HEK293T (cell line): ENCODE measurements at regions not wholly inside any gene's neighbourhood (a gene's known extent, or its start where the extent isn't known, plus 50 kb on each side); places are given as distances from the start of the nearest gene placed in this dataset.

Experiments
- CTCF ChIA-PET: fragments of 350-600 bp; formaldehyde crosslinking; extraction: SDS; loops from one replicate; lab custom pipeline; 2021; ENCODE audit warnings: antibody characterized with exemption, inconsistent platforms; lab: Yijun Ruan, JAX
- POLR2A ChIA-PET: fragments of 350-600 bp; formaldehyde crosslinking; extraction: SDS; loops from one replicate; lab custom pipeline; 2020; ENCODE audit warnings: antibody characterized with exemption, inconsistent platforms; lab: Yijun Ruan, JAX
- DNase-seq: peaks from one replicate; pipeline ENCODE4 v3.0.0; 2012; ENCODE audit warnings: mixed read lengths; ENCODE audit errors: extremely low spot score
- ARNT ChIP-seq: fragments of 450-650 bp; IDR thresholded peaks from 2 replicates; pipeline ENCODE4 v1.6.1; 2017; ENCODE audit warnings: mild to moderate bottlenecking
- BHLHE40 ChIP-seq: fragments of 450-650 bp; IDR thresholded peaks from 2 replicates; pipeline ENCODE4 v1.6.1; 2016; ENCODE audit warnings: mild to moderate bottlenecking, moderate library complexity, borderline replicate concordance
- CTBP1 ChIP-seq: fragments of 450-650 bp; IDR thresholded peaks from 2 replicates; pipeline ENCODE4 v1.6.1; 2016; ENCODE audit warnings: borderline replicate concordance
- ELF4 ChIP-seq: fragments of 450-650 bp; IDR thresholded peaks from 2 replicates; pipeline ENCODE4 v1.6.1; 2017; ENCODE audit warnings: antibody characterized with exemption
- FOXA1 ChIP-seq: fragments of 450-650 bp; IDR thresholded peaks from 2 replicates; pipeline ENCODE4 v1.6.1; 2016; ENCODE audit warnings: mild to moderate bottlenecking
- FOXK2 ChIP-seq: fragments of 450-650 bp; IDR thresholded peaks from 2 replicates; pipeline ENCODE4 v1.6.1; 2016; ENCODE audit warnings: mild to moderate bottlenecking
- FOXM1 ChIP-seq: fragments of 450-650 bp; IDR thresholded peaks from 2 replicates; pipeline ENCODE4 v1.6.1; 2017; ENCODE audit warnings: mild to moderate bottlenecking, borderline replicate concordance
- HDGF ChIP-seq: fragments of 450-650 bp; IDR thresholded peaks from 2 replicates; pipeline ENCODE4 v1.6.1; 2017; ENCODE audit warnings: antibody characterized with exemption, borderline replicate concordance
- L3MBTL2 ChIP-seq: fragments of 450-650 bp; conservative IDR thresholded peaks from 2 replicates; pipeline ENCODE4 v1.6.1; 2016; ENCODE audit warnings: mild to moderate bottlenecking
- LEF1 ChIP-seq: fragments of 450-650 bp; IDR thresholded peaks from 2 replicates; pipeline ENCODE4 v1.6.1; 2017; ENCODE audit warnings: mild to moderate bottlenecking, borderline replicate concordance
- NFRKB ChIP-seq: fragments of 450-650 bp; IDR thresholded peaks from 2 replicates; pipeline ENCODE4 v1.6.1; 2016; ENCODE audit warnings: mild to moderate bottlenecking, moderate library complexity
- PKNOX1 ChIP-seq: fragments of 450-650 bp; IDR thresholded peaks from 2 replicates; pipeline ENCODE4 v1.6.1; 2016
- SP1 ChIP-seq: fragments of 450-650 bp; IDR thresholded peaks from 2 replicates; pipeline ENCODE4 v1.6.1; 2017
- SUZ12 ChIP-seq: fragments of 450-650 bp; IDR thresholded peaks from 2 replicates; pipeline ENCODE4 v1.6.1; 2016; ENCODE audit warnings: mild to moderate bottlenecking
- TARDBP ChIP-seq: fragments of 450-650 bp; IDR thresholded peaks from 2 replicates; pipeline ENCODE4 v1.6.1; 2016
- ZNF384 ChIP-seq: fragments of 450-650 bp; IDR thresholded peaks from 2 replicates; pipeline ENCODE4 v1.6.1; 2016

DNA sequence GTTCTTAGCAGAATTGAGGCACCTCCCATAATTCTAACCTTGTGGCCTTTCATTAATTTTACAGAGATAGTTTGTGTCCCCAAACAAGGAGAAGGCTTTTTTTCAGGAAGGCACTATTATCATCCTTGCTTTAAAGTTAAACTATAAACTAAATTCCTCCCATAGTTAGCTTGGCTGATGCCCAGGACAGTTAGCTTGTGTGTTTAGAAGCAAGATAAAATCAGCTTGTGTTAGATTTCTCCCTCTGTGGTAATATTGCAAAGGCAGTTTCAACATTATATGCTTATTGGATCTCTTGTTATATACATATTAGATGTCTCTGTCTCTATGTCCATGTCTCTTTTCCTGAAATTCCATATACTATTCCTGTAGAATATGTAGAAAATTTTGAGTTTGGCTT, 342.7 kb downstream of the TBC1D4 start:
- CTCF ChIA-PET, result no interaction called here

DNA sequence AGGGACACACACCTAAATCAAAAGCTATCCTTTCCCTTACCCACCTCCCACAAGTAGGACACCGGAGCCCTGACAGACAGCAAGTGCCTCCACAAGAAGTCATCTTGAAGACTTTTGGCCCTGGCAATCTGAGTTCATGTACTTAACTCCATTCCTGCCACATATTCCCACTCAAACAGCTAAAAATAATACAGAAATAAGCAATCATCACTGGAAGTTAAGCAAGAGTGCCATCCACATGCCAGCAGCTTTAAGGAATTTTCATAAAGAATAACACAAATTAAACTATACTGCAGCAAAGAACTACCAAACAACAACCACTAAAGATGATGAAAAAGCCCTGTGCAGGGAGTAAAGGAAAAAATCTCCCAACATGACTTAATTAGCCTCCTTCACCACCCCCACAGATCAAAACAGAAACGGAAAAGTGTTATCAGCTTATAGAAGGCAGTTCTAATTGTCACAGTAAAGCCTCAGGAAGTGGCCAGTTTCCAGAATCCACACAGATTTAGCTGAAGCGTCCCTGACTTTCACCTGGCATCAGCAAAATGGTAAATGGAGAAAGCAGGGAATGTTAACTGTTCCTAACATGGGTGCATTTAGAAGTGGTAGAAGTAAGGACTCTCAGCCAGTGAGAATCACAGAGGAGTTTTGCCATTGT, 343.9 kb downstream of the TBC1D4 start:
- ChIA-PET CTCF (interaction anchor here (1.0 kb wide), 1 partner anchor 10 kb away, joined by 3 read pairs; no protein-coding TSS in a partner anchor), POLR2A (no interaction called here)
- TF ChIP-seq PKNOX1, result no peak
- TF ChIP-seq CTBP1, result no peak
- TF ChIP-seq FOXK2, result no peak
- TF ChIP-seq BHLHE40, result no peak
- no peak for TF ChIP-seq FOXA1
- no peak for TF ChIP-seq FOXM1
- TF ChIP-seq HDGF, result no peak
- TF ChIP-seq LEF1, result no peak
- TF ChIP-seq ZNF384, result no peak
- TF ChIP-seq SUZ12, result no peak
- TF ChIP-seq ARNT, result no peak
- TF ChIP-seq ELF4, result no peak
- TF ChIP-seq TARDBP, result no peak
- no peak for TF ChIP-seq L3MBTL2
- no peak for TF ChIP-seq SP1
- DNase-seq, result no peak

More for the DNA sequence above, 342.7 kb downstream of the TBC1D4 start:
- TF ChIP-seq PKNOX1, result no peak
- TF ChIP-seq FOXK2, result no peak
- TF ChIP-seq LEF1, result no peak
- no peak for TF ChIP-seq FOXM1
- TF ChIP-seq SUZ12, result no peak
- no peak for TF ChIP-seq L3MBTL2
- TF ChIP-seq BHLHE40, result no peak
- TF ChIP-seq TARDBP, result no peak
- no peak for TF ChIP-seq SP1
- TF ChIP-seq CTBP1, result no peak
- no peak for DNase-seq
- POLR2A ChIA-PET, result no interaction called here

DNA sequence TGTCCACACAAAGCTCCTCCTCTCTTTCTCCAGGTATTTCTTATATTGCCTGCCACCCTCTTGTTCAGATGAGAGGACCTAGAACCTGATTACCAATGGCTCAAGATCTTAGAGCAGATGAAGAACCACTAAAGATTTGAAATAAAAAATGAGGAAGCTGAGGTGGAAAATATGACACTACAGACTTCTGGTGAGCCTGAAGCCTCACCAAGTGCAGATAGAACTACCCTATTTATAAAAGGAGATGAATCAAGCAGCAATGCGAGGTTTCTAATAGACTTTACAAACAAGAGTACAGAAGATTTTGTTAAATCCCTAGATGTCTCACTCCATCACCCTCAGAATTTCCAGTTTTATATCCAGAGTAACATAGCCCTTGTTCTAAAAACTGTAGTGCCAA, 345.8 kb downstream of the TBC1D4 start:
- ChIA-PET CTCF (interaction anchor here (0.7 kb wide), 1 partner anchor 112 kb away, joined by 3 read pairs; no protein-coding TSS in a partner anchor), POLR2A (no interaction called here)
- TF ChIP-seq NFRKB, result no peak
- no peak for TF ChIP-seq PKNOX1
- TF ChIP-seq ARNT, result no peak
- no peak for TF ChIP-seq ELF4
- TF ChIP-seq FOXK2, result no peak
- no peak for TF ChIP-seq LEF1
- TF ChIP-seq FOXM1, result no peak
- DNase-seq, result no peak

- TF ChIP-seq CTBP1 (no peak), ELF4 (no peak), L3MBTL2 (no peak), FOXM1 (no peak), BHLHE40 (no peak), SUZ12 (no peak), SP1 (no peak), NFRKB (no peak), TARDBP (no peak), LEF1 (no peak), ZNF384 (no peak), HDGF (no peak), FOXA1 (no peak)
- no peak for DNase-seq
- ChIA-PET CTCF (interaction anchor here (0.7 to 1.0 kb wide), 2 partner anchors 84 to 113 kb away, joined by 3 read pairs; no protein-coding TSS in a partner anchor), POLR2A (no interaction called here)
Observed at GRCh38 chr13:75135325-75135825, 346.6 kb downstream of the TBC1D4 start.

DNA sequence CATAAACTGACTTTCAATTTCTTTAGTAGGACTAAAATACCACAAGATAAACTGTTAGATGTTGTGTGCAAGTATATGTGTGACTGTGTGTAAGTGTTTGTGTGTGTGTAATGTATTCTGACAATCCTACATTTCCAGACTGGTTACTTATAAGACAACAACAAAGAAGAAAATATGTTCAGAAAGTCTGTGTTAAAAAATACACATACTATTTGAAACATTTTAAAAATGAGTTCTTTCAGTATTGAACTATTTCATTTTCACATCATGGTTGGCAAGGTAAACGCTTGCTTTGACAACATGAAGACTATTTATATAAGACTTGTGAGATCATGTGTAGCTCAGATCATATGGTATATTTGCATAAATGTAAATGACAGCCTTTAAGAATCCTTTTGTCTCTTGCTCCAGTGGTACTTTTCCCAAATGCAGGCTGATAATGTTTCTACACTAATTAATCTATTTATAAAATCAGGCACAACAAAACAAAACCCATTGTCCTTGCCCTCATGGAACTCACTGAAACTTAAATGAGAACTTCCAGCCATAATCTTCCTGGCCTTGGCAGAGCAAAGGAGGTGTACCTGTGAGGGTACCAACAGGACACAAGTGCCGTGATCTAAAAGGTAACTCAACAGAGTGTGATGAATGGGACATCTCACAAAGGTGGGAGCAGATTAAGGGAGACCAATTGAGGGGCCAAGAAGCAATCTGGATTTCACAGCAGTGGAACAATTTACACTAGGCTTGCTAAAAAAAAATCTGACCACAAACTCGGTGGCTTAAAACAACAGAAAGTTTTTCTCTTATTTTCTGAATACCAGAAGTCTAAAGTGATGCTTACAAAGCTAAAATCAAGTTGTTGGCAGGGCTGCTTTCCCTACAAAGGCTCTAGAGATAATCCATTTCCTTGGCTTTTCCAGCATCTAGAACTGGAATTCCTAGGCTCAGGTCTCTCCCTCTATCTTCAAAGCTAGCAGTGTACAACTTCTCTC, 349.0 kb downstream of the TBC1D4 start:
- CTCF ChIA-PET, result no interaction called here
- TF ChIP-seq BHLHE40 (no peak), NFRKB (no peak), FOXA1 (no peak), SUZ12 (no peak), LEF1 (no peak), HDGF (no peak), ZNF384 (no peak), L3MBTL2 (no peak), ELF4 (no peak), FOXM1 (no peak), CTBP1 (no peak), SP1 (no peak), PKNOX1 (no peak), FOXK2 (no peak), TARDBP (no peak), ARNT (no peak)

More for the DNA sequence above, 349.0 kb downstream of the TBC1D4 start:
- no peak for DNase-seq
- POLR2A ChIA-PET, result no interaction called here
